AG10803 (cell line): ENCODE measurements at regions not wholly inside any gene's neighbourhood (a gene's known extent, or its start where the extent isn't known, plus 50 kb on each side); places are given as distances from the start of the nearest gene placed in this dataset.
"Not testable (repeated sequence)": the region's sequence is repeated elsewhere in the genome, so short reads cannot be mapped to it uniquely, and the experiment has no call there.

Experiments
- DNase-seq: peaks from one replicate; pipeline ENCODE4 v3.0.0; 2010; ENCODE audit warnings: low read depth
- H3K4me3 ChIP-seq: 2 replicates; pipeline ENCODE4 v1.5.1; 2011; ENCODE audit warnings: mild to moderate bottlenecking, low read length, control low read depth
- TF ChIP-seq, protein P1 (sequence below): conservative IDR thresholded peaks from 2 replicates; pipeline ENCODE4 v1.5.1; 2011; ENCODE audit warnings: mild to moderate bottlenecking, low read length, control low read depth, inconsistent platforms

DNA sequence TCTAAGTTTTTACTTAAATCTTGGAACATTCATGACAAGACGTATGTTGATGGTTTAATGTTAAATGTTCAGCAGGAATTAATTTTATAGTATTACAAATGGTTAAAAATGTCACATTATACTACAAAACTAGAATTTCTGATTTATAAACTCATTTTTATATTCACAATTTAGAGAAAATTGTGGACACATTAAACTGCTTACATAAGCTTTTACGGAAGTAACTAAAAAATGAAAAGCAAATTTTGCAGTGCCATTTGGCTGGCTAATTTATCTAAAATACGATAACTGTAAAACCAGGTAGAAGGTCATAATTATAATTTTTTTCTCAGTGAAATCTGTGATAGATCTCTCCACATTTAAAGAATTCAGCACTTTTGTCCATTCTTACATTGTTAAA, 190.2 kb upstream of the GPC6 start:
- TF ChIP-seq, protein P1, sequence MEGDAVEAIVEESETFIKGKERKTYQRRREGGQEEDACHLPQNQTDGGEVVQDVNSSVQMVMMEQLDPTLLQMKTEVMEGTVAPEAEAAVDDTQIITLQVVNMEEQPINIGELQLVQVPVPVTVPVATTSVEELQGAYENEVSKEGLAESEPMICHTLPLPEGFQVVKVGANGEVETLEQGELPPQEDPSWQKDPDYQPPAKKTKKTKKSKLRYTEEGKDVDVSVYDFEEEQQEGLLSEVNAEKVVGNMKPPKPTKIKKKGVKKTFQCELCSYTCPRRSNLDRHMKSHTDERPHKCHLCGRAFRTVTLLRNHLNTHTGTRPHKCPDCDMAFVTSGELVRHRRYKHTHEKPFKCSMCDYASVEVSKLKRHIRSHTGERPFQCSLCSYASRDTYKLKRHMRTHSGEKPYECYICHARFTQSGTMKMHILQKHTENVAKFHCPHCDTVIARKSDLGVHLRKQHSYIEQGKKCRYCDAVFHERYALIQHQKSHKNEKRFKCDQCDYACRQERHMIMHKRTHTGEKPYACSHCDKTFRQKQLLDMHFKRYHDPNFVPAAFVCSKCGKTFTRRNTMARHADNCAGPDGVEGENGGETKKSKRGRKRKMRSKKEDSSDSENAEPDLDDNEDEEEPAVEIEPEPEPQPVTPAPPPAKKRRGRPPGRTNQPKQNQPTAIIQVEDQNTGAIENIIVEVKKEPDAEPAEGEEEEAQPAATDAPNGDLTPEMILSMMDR = no peak
- no peak for DNase-seq
- no peak overlapping the region for H3K4me3 ChIP-seq

DNA sequence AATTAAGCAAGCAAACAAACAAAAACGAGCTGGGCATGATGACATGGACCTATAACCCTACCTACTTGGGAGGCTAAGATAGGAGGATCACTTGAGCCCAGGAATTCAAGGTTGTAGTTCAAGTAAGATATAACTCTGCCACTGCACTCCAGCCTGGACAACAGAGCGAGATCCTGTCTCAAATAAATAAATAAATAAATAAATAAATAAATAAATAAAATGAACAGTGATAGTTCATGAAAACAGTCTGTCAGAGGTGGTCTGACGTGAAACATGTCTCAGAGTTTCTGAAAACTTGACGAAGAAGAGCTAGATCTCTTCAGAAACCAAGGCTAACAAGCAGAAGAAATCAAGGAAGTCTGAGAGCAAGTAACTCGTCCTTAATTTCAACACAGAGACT, 188.8 kb upstream of the GPC6 start:
- DNase-seq = no peak
- H3K4me3 ChIP-seq = no peak overlapping the region
- TF ChIP-seq, protein P1 = no peak

DNA sequence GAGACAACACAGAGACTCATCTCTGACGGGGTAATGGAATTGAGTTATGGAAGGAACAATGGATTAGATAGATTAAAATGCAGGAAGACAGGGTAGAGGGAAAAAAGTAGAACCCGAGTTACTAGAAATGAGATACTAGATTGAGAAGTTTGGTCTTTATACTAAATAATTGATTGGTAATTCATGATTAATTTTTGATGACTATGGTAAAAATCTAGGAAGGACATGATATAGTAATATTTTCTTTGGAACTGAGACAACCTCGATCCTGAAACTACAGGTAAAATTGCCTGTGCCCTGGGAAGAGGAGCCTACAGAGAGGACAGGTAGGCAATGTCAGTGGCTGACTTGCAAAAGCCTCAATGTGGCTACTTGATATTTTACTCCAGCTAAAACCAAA, 188.4 kb upstream of the GPC6 start:
- no peak overlapping the region for H3K4me3 ChIP-seq
- TF ChIP-seq, protein P1 = no peak

DNA sequence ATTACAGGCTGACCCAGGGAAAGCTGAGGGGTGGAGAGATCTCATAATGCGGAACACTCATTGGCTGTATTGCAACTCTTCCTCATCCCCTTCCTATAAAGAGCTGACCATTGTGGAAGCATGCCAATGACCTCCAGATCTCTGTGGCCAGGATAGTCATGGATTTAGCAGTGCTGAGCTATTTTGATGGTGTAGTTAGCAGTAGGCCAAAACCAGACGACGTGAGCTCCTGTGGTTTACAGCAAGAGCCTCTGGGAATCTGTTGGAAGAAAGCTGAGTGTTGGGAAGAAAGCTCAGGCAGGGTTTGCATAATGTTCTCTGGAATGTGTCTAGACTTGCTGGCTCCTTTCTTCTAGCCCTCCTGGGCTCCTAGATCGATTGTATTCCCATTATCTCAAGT, 187.5 kb upstream of the GPC6 start:
- TF ChIP-seq, protein P1 = no peak
- no peak overlapping the region for H3K4me3 ChIP-seq
- DNase-seq = peak; percentile 54

More for the DNA sequence above, 188.4 kb upstream of the GPC6 start:
- DNase-seq = no peak

DNA sequence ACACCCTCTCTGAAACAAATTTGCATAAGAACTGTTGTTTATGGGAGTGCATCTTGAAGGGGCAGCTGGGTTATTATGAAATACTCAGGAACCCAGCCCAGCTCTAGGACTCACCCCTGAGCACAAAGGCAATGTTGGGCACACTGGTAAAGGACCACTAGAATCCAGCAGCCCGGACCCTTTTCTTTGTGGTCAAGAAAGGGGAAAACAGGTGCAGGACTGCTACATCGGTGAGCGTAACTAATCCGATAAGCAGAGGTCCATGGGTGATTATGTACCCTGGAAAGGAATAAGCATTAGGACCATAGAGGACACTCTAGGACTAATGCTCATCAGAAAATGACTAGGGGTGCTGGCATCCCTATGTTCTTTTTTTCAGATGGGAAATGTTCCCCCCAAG, 185.0 kb upstream of the GPC6 start:
- not testable (repeated sequence) for DNase-seq, H3K4me3 ChIP-seq

DNA sequence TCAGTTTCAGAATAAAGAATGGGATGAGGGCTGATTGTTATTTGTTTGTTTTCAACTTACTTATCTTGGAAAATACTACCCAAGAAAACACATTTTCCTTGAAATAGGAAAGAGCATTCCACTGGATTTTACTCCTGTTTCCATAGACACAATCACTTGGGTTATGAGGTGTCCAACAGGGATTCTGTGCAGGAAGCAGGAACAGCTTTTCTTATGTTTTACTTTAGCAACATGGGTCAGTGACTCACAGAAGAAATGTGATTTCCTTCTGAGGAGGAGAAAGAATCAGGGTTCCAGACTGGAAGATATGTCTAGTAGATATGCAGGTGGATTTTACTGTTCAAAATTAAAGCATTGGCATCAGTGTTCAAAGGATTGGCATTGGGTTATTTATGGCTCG, 180.8 kb upstream of the GPC6 start:
- H3K4me3 ChIP-seq = no peak overlapping the region
- TF ChIP-seq, protein P1 = no peak
- DNase-seq = no peak

DNA sequence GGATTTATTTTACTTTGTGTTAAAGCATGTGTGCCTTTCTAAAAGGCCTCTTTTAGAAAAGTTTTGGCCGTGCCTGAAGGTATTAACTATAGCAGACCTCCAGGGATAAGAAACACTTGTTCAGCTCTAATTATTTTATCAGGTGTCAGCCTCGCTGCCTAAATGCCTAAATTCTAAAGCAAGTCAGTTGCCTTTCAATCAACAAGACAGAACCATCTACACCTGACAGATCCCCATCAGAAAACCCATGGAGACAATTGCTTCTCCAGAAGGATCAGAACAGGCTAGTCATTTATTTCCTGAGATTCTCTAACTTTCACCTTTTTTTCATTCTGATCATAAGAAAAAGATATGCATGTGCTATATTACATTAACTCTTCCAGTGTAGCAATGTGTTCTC, 171.4 kb upstream of the GPC6 start:
- TF ChIP-seq, protein P1 = no peak
- H3K4me3 ChIP-seq = no peak overlapping the region
- no peak for DNase-seq

DNA sequence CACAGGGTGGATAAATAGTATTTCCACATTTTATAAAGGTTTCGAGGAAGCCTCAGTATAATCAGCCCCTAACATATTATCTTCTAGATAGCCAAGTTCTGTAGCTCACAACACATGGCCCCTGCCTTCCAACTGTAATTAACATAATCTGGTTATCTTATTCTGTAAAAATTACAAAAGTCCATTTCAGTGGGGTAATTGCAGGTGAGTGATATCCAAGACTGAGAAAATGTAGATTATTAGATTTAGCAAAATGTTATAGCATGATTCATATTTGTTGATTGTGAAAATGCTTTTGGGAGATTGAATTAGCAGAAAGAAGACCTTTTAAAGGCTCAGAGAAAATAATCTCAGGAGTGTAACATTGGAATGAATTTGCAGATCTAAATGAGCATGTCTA, 168.3 kb upstream of the GPC6 start:
- no peak for DNase-seq
- H3K4me3 ChIP-seq = no peak overlapping the region
- TF ChIP-seq, protein P1 = no peak
